Naive thymus-derived CD4-positive, alpha-beta T cell (primary cell): ENCODE measurements at regions not wholly inside any gene's neighbourhood (a gene's known extent, or its start where the extent isn't known, plus 50 kb on each side); places are given as distances from the start of the nearest gene placed in this dataset.
"Not testable (repeated sequence)": the region's sequence is repeated elsewhere in the genome, so short reads cannot be mapped to it uniquely, and the experiment has no call there.

Source experiments
- ATAC-seq: fragments of 150-1000 bp; cut with Tn5 transposase; 2 replicates; pipeline ENCODE4 v1.10.0; 2021; ENCODE audit warnings: mild to moderate bottlenecking, moderate library complexity
- CTCF ChIA-PET: fragments of 350-600 bp; sonication (Branson Sonifier 250); formaldehyde crosslinking; loops from one replicate; lab custom pipeline; 2021; ENCODE audit warnings: antibody characterized with exemption; lab: Charles Lee
- POLR2A ChIA-PET: fragments of 350-600 bp; sonication (Branson Sonifier 250); formaldehyde crosslinking; loops from one replicate; lab custom pipeline; 2021; ENCODE audit warnings: antibody characterized with exemption, inconsistent platforms; lab: Charles Lee
- DNase-seq, 9 donors: peaks; one replicate each; pipeline versions ENCODE4 v3.0.0 to v3.0.0-alpha.2; 2020 to 2022; ENCODE audit warnings: mixed read lengths in 1 of 9
- H3K27ac ChIP-seq: one replicate; pipeline ENCODE4 v1.7.0; 2013; ENCODE audit warnings: mild to moderate bottlenecking, low read depth, low read length, moderate library complexity
- H3K27me3 ChIP-seq, 2 donors: one replicate each; pipeline ENCODE4 v1.7.0; 2013; ENCODE audit warnings: low read length in 2 of 2, mild to moderate bottlenecking in 2 of 2, moderate library complexity in 2 of 2; ENCODE audit not compliant: control insufficient read depth in 2 of 2, insufficient read depth in 2 of 2
- H3K36me3 ChIP-seq, 3 experiments: 1 replicate in 2 of 3; 2 replicates in 1 of 3; pipeline ENCODE4 v1.7.0; 2013; ENCODE audit warnings: low read length in 3 of 3, mild to moderate bottlenecking in 3 of 3, moderate library complexity in 1 of 3; ENCODE audit not compliant: insufficient read depth in 3 of 3, control insufficient read depth in 2 of 3
- H3K4me1 ChIP-seq, 2 donors: one replicate each; pipeline ENCODE4 v1.7.0; 2013; ENCODE audit warnings: low read length in 2 of 2, mild to moderate bottlenecking in 2 of 2, moderate library complexity in 1 of 2; ENCODE audit not compliant: control insufficient read depth in 2 of 2, insufficient read depth in 2 of 2
- H3K4me3 ChIP-seq: 2 replicates; pipeline ENCODE4 v1.7.0; 2013; ENCODE audit warnings: mild to moderate bottlenecking, low read length
- H3K9me3 ChIP-seq, 3 experiments: 1 replicate in 2 of 3; 2 replicates in 1 of 3; pipeline ENCODE4 v1.7.0; 2013; ENCODE audit warnings: low read length in 3 of 3; ENCODE audit not compliant: control insufficient read depth in 2 of 3
- H3K27ac Mint-ChIP-seq, 9 donors: one replicate each; pipeline ENCODE4 v1.8.0; 2020 to 2022; ENCODE audit warnings: mixed read lengths in 9 of 9, mild to moderate bottlenecking in 8 of 9, moderate library complexity in 5 of 9, inconsistent platforms in 2 of 9
- H3K27me3 Mint-ChIP-seq, 5 donors: one replicate each; pipeline ENCODE4 v1.8.0; 2021 to 2022; ENCODE audit warnings: mixed read lengths in 5 of 5, mild to moderate bottlenecking in 1 of 5
- H3K36me3 Mint-ChIP-seq, 5 donors: one replicate each; pipeline ENCODE4 v1.8.0; 2020 to 2022; ENCODE audit warnings: mixed read lengths in 5 of 5, mild to moderate bottlenecking in 3 of 5, inconsistent platforms in 1 of 5
- H3K4me1 Mint-ChIP-seq, 7 donors: one replicate each; pipeline ENCODE4 v1.8.0; 2020 to 2022; ENCODE audit warnings: mixed read lengths in 7 of 7, mild to moderate bottlenecking in 3 of 7, inconsistent platforms in 1 of 7
- H3K4me3 Mint-ChIP-seq, 10 donors: one replicate each; pipeline ENCODE4 v1.8.0; 2020 to 2022; ENCODE audit warnings: mild to moderate bottlenecking in 10 of 10, mixed read lengths in 10 of 10, moderate library complexity in 6 of 10, inconsistent platforms in 2 of 10
- H3K9me3 Mint-ChIP-seq, 11 donors: one replicate each; pipeline ENCODE4 v1.8.0; 2020 to 2022; ENCODE audit warnings: mixed read lengths in 11 of 11, mild to moderate bottlenecking in 4 of 11, inconsistent platforms in 1 of 11, moderate library complexity in 1 of 11
- intact Hi-C, 2 donors: fragments of 100-400 bp; cut with micrococcal nuclease; formaldehyde crosslinking; loops; one replicate each; pipeline ENCODE4 v1.15.1; 2023

GRCh38 chr5:103743421-103743820, 180.8 kb upstream of the NUDT12 start:
- Mint-ChIP-seq H3K4me3 (no peak overlapping the region), H3K36me3 (no peaks in the 10 kb centered on the region), H3K4me1 (no peaks in the 10 kb centered on the region), H3K9me3 (peaks cover 0 to 5% (median 0%) of the 10 kb centered on the region in 11 donors), H3K27ac (no peak overlapping the region), H3K27me3 (no peaks in the 10 kb centered on the region)
- DNase-seq, result no peak
- H3K9me3 ChIP-seq, result no peaks in the 10 kb centered on the region
- ATAC-seq, result no peak
- CTCF ChIA-PET, result no interaction called here
- intact Hi-C loops, result no loop called here
- POLR2A ChIA-PET, result no interaction called here
- H3K4me1 ChIP-seq, result no peaks in the 10 kb centered on the region
- H3K27ac ChIP-seq, result no peak overlapping the region
- no peak overlapping the region for H3K4me3 ChIP-seq
- H3K36me3 ChIP-seq, result no peaks in the 10 kb centered on the region
- H3K27me3 ChIP-seq, result no peaks in the 10 kb centered on the region

GRCh38 chr5:103741984-103742383, 179.4 kb upstream of the NUDT12 start:
- Mint-ChIP-seq H3K27me3 (no peaks in the 10 kb centered on the region), H3K36me3 (no peaks in the 10 kb centered on the region), H3K27ac (no peak overlapping the region), H3K4me1 (no peaks in the 10 kb centered on the region), H3K4me3 (no peak overlapping the region), H3K9me3 (peaks cover 0 to 5% (median 0%) of the 10 kb centered on the region in 11 donors)
- POLR2A ChIA-PET, result no interaction called here
- no peak overlapping the region for H3K4me3 ChIP-seq
- ATAC-seq (no peak), DNase-seq (no peak)
- H3K4me1 ChIP-seq, result no peaks in the 10 kb centered on the region
- no peaks in the 10 kb centered on the region for H3K27me3 ChIP-seq
- H3K9me3 ChIP-seq, result no peaks in the 10 kb centered on the region
- CTCF ChIA-PET, result no interaction called here
- no peaks in the 10 kb centered on the region for H3K36me3 ChIP-seq
- no peak overlapping the region for H3K27ac ChIP-seq
- intact Hi-C loops, result no loop called here

GRCh38 chr5:103736343-103736742, 173.8 kb upstream of the NUDT12 start:
- DNase-seq, H3K4me3 Mint-ChIP-seq, H3K4me1 ChIP-seq, intact Hi-C loops, H3K36me3 ChIP-seq, H3K4me1 Mint-ChIP-seq, H3K36me3 Mint-ChIP-seq, CTCF ChIA-PET, H3K9me3 ChIP-seq, POLR2A ChIA-PET, H3K9me3 Mint-ChIP-seq, H3K27me3 Mint-ChIP-seq, H3K27ac ChIP-seq, ATAC-seq, H3K27me3 ChIP-seq, H3K27ac Mint-ChIP-seq, H3K4me3 ChIP-seq: not testable (repeated sequence)

- no peaks in the 10 kb centered on the region for H3K4me1 Mint-ChIP-seq
- peaks cover 0 to 8% (median 0%) of the 10 kb centered on the region in 3 experiments for H3K9me3 ChIP-seq
- H3K27me3 Mint-ChIP-seq, result no peaks in the 10 kb centered on the region
- H3K4me1 ChIP-seq, result no peaks in the 10 kb centered on the region
- peaks cover 0 to 4% (median 0%) of the 10 kb centered on the region in 5 donors for H3K36me3 Mint-ChIP-seq
- H3K9me3 Mint-ChIP-seq, result peaks cover 2 to 22% (median 9%) of the 10 kb centered on the region in 11 donors
- no peaks in the 10 kb centered on the region for H3K27me3 ChIP-seq
- ATAC-seq, result no peak
- no peak overlapping the region for H3K4me3 Mint-ChIP-seq
- H3K27ac ChIP-seq, result no peak overlapping the region
- no peak overlapping the region for H3K4me3 ChIP-seq
- intact Hi-C loops, result no loop called here
- DNase-seq, result no peak
- ChIA-PET POLR2A (no interaction called here), CTCF (no interaction called here)
- no peak overlapping the region for H3K27ac Mint-ChIP-seq
- no peaks in the 10 kb centered on the region for H3K36me3 ChIP-seq
Measured at GRCh38 chr5:103724271-103724670, 161.7 kb upstream of the NUDT12 start.

- ChIA-PET CTCF (no interaction called here), POLR2A (no interaction called here)
- H3K27ac Mint-ChIP-seq, result no peak overlapping the region
- Histone ChIP-seq H3K27me3 (no peaks in the 10 kb centered on the region), H3K9me3 (peaks cover 0 to 8% (median 0%) of the 10 kb centered on the region in 3 experiments), H3K27ac (no peak overlapping the region), H3K4me3 (no peak overlapping the region), H3K4me1 (no peaks in the 10 kb centered on the region), H3K36me3 (no peaks in the 10 kb centered on the region)
- DNase-seq (no peak), ATAC-seq (no peak)
- intact Hi-C loops, result no loop called here
- peaks cover 2 to 24% (median 9%) of the 10 kb centered on the region in 11 donors for H3K9me3 Mint-ChIP-seq
- H3K4me3 Mint-ChIP-seq, result no peak overlapping the region
- H3K4me1 Mint-ChIP-seq, result no peaks in the 10 kb centered on the region
- no peaks in the 10 kb centered on the region for H3K27me3 Mint-ChIP-seq
- H3K36me3 Mint-ChIP-seq, result peaks cover 0 to 4% (median 0%) of the 10 kb centered on the region in 5 donors
Measured at GRCh38 chr5:103721183-103721582, 158.6 kb upstream of the NUDT12 start.

- POLR2A ChIA-PET, result no interaction called here
- Histone ChIP-seq H3K9me3 (peaks cover 0 to 8% (median 0%) of the 10 kb centered on the region in 3 experiments), H3K27ac (no peak overlapping the region), H3K4me1 (no peaks in the 10 kb centered on the region), H3K4me3 (no peak overlapping the region), H3K27me3 (no peaks in the 10 kb centered on the region), H3K36me3 (no peaks in the 10 kb centered on the region)
- H3K27ac Mint-ChIP-seq, result no peak overlapping the region
- H3K4me1 Mint-ChIP-seq, result no peaks in the 10 kb centered on the region
- no peak overlapping the region for H3K4me3 Mint-ChIP-seq
- no peak for DNase-seq
- peaks cover 0 to 4% (median 0%) of the 10 kb centered on the region in 5 donors for H3K36me3 Mint-ChIP-seq
- CTCF ChIA-PET, result no interaction called here
- peaks cover 0 to 24% (median 7%) of the 10 kb centered on the region in 11 donors for H3K9me3 Mint-ChIP-seq
- ATAC-seq, result no peak
- intact Hi-C loops, result no loop called here
- H3K27me3 Mint-ChIP-seq, result no peaks in the 10 kb centered on the region
Measured at GRCh38 chr5:103718108-103718507, 155.5 kb upstream of the NUDT12 start.

- ChIA-PET POLR2A (no interaction called here), CTCF (no interaction called here)
- Mint-ChIP-seq H3K27ac (no peak overlapping the region), H3K4me1 (no peaks in the 10 kb centered on the region), H3K4me3 (no peak overlapping the region), H3K27me3 (no peaks in the 10 kb centered on the region), H3K9me3 (peaks cover 0 to 3% (median 0%) of the 10 kb centered on the region in 11 donors), H3K36me3 (no peaks in the 10 kb centered on the region)
- H3K9me3 ChIP-seq, result no peaks in the 10 kb centered on the region
- no peak for ATAC-seq
- intact Hi-C loops, result no loop called here
- H3K4me1 ChIP-seq, result no peaks in the 10 kb centered on the region
- no peak overlapping the region for H3K27ac ChIP-seq
- H3K36me3 ChIP-seq, result no peaks in the 10 kb centered on the region
- H3K27me3 ChIP-seq, result no peaks in the 10 kb centered on the region
- no peak for DNase-seq
- H3K4me3 ChIP-seq, result no peak overlapping the region
Measured at GRCh38 chr5:103708601-103709000, 146.0 kb upstream of the NUDT12 start.
